ENCODE measurements at regions not wholly inside any gene's neighbourhood (a gene's known extent, or its start where the extent isn't known, plus 50 kb on each side); places are given as distances from the start of the nearest gene placed in this dataset.

GRCh38 chr7:130931423-130931822, 197.4 kb upstream of the KLF14 start:
- TF ChIP-seq CTCF (IDR thresholded peaks at IDR 0.05) (no peak), POLR2A (IDR thresholded peaks at IDR 0.05) (no peak)

All from upper lobe of left lung (tissue), 4 donors.